C4-2B (cell line): ENCODE measurements at regions not wholly inside any gene's neighbourhood (a gene's known extent, or its start where the extent isn't known, plus 50 kb on each side); places are given as distances from the start of the nearest gene placed in this dataset.

Source experiments
- CTCF ChIP-seq: fragments of 450-650 bp; conservative IDR thresholded peaks from 2 replicates; pipeline ENCODE4 v1.5.1; 2017; ENCODE audit warnings: mild to moderate bottlenecking
- ZFX ChIP-seq: fragments of 450-650 bp; IDR thresholded peaks from 2 replicates; pipeline ENCODE4 v1.6.1; 2017

DNA sequence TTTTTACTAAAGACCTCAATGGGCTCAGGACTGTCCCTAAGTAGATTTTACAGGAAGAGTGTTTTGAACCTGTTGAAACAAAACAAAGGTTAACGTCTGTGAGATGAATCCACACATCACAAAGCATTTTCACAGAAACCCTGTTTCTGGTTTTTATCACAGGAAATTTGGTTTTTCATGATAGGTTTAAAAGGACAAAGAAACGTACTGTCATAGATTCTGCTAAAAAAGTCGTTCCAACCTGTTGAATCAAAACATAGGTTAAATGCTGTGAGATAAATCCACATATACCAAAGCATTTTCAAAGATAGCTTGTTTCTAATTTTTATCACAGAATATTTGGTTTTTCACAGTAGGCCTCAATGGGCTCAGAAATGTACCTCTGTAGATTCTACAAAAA, 1531.0 kb downstream of the UQCRFS1 start:
- no peak for TF ChIP-seq CTCF
- TF ChIP-seq ZFX: no peak
